ENCODE measurements at regions not wholly inside any gene's neighbourhood (a gene's known extent, or its start where the extent isn't known, plus 50 kb on each side); places are given as distances from the start of the nearest gene placed in this dataset.

DNA sequence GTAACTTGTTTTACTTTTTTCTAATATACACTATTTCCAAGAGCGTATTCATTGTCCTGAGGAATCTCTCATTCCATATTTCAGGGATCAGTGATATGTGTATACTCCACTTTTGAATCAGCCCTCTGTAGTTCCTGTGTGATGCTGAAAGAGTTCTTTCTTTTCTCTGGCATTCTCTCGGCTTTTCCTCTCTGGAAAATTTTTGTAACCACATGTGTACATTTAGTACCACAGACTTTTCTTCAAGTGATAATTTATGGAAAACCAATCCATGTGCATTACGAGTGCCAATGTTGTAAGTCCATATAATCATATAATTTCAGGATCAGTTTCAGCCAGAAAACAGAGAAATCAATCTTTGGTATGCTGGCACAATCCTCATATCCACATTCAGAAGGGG lies 102.2 kb upstream of the MBNL2 start:
- DNase-seq: no peak
- Histone ChIP-seq H3K36me3 (replicated peaks; ENCODE audit: control insufficient read depth, insufficient read depth, low read length) (no peaks in the 10 kb centered on the region), H3K27me3 (ENCODE audit: control insufficient read depth, insufficient read depth, low read length) (no peaks in the 10 kb centered on the region), H3K4me3 (ENCODE audit: insufficient read depth, low read depth, low read length) (no peak overlapping the region)

DNA sequence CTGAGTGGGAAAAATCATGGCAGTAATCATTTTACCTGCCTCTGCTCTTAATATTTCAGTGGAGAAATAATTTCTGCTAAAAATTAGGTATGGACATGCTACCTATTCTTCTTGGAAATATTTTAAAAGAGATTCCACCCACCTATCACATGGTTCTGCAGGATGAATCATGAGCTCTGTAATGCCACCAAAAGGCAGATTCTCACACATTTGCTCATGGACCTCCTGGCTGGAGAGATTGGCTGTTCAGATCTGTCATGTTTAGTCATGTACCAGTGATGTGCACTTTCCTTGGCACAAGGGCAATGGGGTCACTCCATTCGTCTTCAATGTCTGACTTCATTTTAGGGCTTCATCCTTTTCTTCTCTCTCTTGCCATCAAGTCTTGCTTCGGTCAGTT lies 101.8 kb upstream of the MBNL2 start:
- Histone ChIP-seq H3K4me3 (ENCODE audit: insufficient read depth, low read depth, low read length) (no peak overlapping the region), H3K27me3 (ENCODE audit: control insufficient read depth, insufficient read depth, low read length) (no peaks in the 10 kb centered on the region), H3K36me3 (replicated peaks; ENCODE audit: control insufficient read depth, insufficient read depth, low read length) (no peaks in the 10 kb centered on the region)
- DNase-seq: no peak

GRCh38 chr13:97120976-97121375 lies 101.2 kb upstream of the MBNL2 start:
- Histone ChIP-seq H3K27me3 (ENCODE audit: control insufficient read depth, insufficient read depth, low read length) (no peaks in the 10 kb centered on the region), H3K4me3 (ENCODE audit: insufficient read depth, low read depth, low read length) (no peak overlapping the region)
- DNase-seq: no peak

GRCh38 chr13:97121894-97122293 lies 100.2 kb upstream of the MBNL2 start:
- H3K4me3 ChIP-seq (ENCODE audit: insufficient read depth, low read depth, low read length): no peak overlapping the region
- no peaks in the 10 kb centered on the region for H3K36me3 ChIP-seq (replicated peaks; ENCODE audit: control insufficient read depth, insufficient read depth, low read length)
- no peak for DNase-seq

More at GRCh38 chr13:97120976-97121375, 101.2 kb upstream of the MBNL2 start:
- no peaks in the 10 kb centered on the region for H3K36me3 ChIP-seq (replicated peaks; ENCODE audit: control insufficient read depth, insufficient read depth, low read length)

GRCh38 chr13:97122381-97122996 lies 99.6 kb upstream of the MBNL2 start:
- Histone ChIP-seq H3K4me3 (ENCODE audit: insufficient read depth, low read depth, low read length) (no peak overlapping the region), H3K36me3 (replicated peaks; ENCODE audit: control insufficient read depth, insufficient read depth, low read length) (no peaks in the 10 kb centered on the region), H3K27me3 (ENCODE audit: control insufficient read depth, insufficient read depth, low read length) (no peaks in the 10 kb centered on the region)
- no peak for DNase-seq

More at GRCh38 chr13:97121894-97122293, 100.2 kb upstream of the MBNL2 start:
- H3K27me3 ChIP-seq (ENCODE audit: control insufficient read depth, insufficient read depth, low read length): no peaks in the 10 kb centered on the region

GRCh38 chr13:97124206-97124605 lies 97.9 kb upstream of the MBNL2 start:
- Histone ChIP-seq H3K36me3 (replicated peaks; ENCODE audit: control insufficient read depth, insufficient read depth, low read length) (no peaks in the 10 kb centered on the region), H3K27me3 (ENCODE audit: control insufficient read depth, insufficient read depth, low read length) (no peaks in the 10 kb centered on the region), H3K4me3 (ENCODE audit: insufficient read depth, low read depth, low read length) (no peak overlapping the region)
- no peak for DNase-seq

DNA sequence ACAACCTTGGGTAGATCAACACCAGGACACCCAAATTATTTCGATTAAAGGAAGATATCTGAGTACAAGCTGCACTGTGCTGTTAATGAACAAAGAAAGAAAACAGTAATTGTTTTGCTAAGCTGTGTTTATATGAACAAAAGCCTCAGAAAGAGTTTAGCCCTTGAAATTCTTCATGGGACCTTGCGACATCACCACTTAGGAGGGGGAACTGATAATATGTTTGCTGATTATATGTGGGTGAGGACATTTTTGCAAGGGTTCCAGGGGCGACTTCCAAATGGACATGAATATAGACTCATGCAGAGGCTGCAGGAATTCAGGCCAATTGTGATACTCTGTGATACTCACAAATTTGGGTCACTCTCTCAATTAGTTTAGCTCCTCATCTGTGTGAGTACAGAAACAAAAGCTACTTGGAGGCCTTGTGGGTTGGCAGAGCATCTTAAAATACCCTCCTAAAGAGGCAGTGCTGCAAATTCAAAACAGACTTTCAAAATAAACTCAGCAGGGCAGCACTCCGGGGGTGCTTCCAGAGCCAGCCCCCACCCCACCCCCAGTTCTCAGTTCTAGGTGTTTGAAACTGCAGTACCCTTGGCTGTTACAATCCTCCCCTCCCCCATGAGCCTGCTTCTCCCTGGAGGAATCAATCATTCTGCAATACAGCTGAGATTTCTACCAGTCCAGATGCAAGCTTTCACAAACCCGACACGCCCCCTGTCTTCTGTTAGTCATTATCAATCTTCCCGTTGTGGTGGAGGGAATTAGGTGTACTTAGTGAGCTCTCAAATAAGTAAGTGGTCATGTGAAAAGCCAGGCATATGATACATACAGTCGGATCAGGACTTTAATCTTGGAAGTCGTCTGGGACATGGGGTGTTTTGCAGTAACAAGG lies 97.0 kb upstream of the MBNL2 start:
- Histone ChIP-seq H3K4me3 (ENCODE audit: insufficient read depth, low read depth, low read length) (no peak overlapping the region), H3K36me3 (replicated peaks; ENCODE audit: control insufficient read depth, insufficient read depth, low read length) (no peaks in the 10 kb centered on the region), H3K27me3 (ENCODE audit: control insufficient read depth, insufficient read depth, low read length) (no peaks in the 10 kb centered on the region)
- no peak for DNase-seq

GRCh38 chr13:97125810-97126738 lies 96.1 kb upstream of the MBNL2 start:
- no peaks in the 10 kb centered on the region for H3K36me3 ChIP-seq (replicated peaks; ENCODE audit: control insufficient read depth, insufficient read depth, low read length)
- no peaks in the 10 kb centered on the region for H3K27me3 ChIP-seq (ENCODE audit: control insufficient read depth, insufficient read depth, low read length)
- no peak overlapping the region for H3K4me3 ChIP-seq (ENCODE audit: insufficient read depth, low read depth, low read length)
- no peak for DNase-seq

DNA sequence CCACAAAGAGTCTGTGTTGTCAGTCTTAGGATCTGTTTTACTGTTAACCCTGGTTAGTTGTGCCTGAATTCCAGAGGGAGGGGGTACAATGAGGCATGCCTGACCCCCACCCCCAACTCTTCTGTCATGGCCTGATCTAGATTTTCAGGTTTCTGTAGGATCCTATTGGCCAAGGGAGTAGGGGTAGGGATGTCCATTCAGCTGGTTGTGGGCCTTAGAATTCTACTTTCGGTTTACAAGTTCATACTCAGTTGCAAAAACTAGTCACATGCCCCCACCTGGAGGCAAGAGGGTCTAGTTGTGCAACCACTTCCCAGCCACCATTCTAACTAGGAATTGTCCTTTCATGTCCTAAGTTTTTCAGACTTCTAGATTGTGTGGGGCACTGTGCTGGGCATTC lies 94.3 kb upstream of the MBNL2 start:
- no peaks in the 10 kb centered on the region for H3K36me3 ChIP-seq (replicated peaks; ENCODE audit: control insufficient read depth, insufficient read depth, low read length)
- no peaks in the 10 kb centered on the region for H3K27me3 ChIP-seq (ENCODE audit: control insufficient read depth, insufficient read depth, low read length)
- DNase-seq: no peak
- no peak overlapping the region for H3K4me3 ChIP-seq (ENCODE audit: insufficient read depth, low read depth, low read length)

- Histone ChIP-seq H3K27me3 (ENCODE audit: control insufficient read depth, insufficient read depth, low read length) (no peaks in the 10 kb centered on the region), H3K4me3 (ENCODE audit: insufficient read depth, low read depth, low read length) (no peak overlapping the region), H3K36me3 (replicated peaks; ENCODE audit: control insufficient read depth, insufficient read depth, low read length) (no peaks in the 10 kb centered on the region)
- DNase-seq: no peak
Measured at GRCh38 chr13:97130190-97130589, 91.9 kb upstream of the MBNL2 start.

GRCh38 chr13:97131447-97131846 lies 90.7 kb upstream of the MBNL2 start:
- no peak for DNase-seq
- Histone ChIP-seq H3K36me3 (replicated peaks; ENCODE audit: control insufficient read depth, insufficient read depth, low read length) (no peaks in the 10 kb centered on the region), H3K27me3 (ENCODE audit: control insufficient read depth, insufficient read depth, low read length) (no peaks in the 10 kb centered on the region), H3K4me3 (ENCODE audit: insufficient read depth, low read depth, low read length) (no peak overlapping the region)

GRCh38 chr13:97133554-97133953 lies 88.6 kb upstream of the MBNL2 start:
- no peak for DNase-seq

GRCh38 chr13:97133955-97134354 lies 88.2 kb upstream of the MBNL2 start:
- no peak for DNase-seq
- no peak overlapping the region for H3K4me3 ChIP-seq (ENCODE audit: insufficient read depth, low read depth, low read length)
- no peaks in the 10 kb centered on the region for H3K27me3 ChIP-seq (ENCODE audit: control insufficient read depth, insufficient read depth, low read length)

More at GRCh38 chr13:97133554-97133953, 88.6 kb upstream of the MBNL2 start:
- no peaks in the 10 kb centered on the region for H3K27me3 ChIP-seq (ENCODE audit: control insufficient read depth, insufficient read depth, low read length)
- H3K4me3 ChIP-seq (ENCODE audit: insufficient read depth, low read depth, low read length): no peak overlapping the region
- no peaks in the 10 kb centered on the region for H3K36me3 ChIP-seq (replicated peaks; ENCODE audit: control insufficient read depth, insufficient read depth, low read length)

DNA sequence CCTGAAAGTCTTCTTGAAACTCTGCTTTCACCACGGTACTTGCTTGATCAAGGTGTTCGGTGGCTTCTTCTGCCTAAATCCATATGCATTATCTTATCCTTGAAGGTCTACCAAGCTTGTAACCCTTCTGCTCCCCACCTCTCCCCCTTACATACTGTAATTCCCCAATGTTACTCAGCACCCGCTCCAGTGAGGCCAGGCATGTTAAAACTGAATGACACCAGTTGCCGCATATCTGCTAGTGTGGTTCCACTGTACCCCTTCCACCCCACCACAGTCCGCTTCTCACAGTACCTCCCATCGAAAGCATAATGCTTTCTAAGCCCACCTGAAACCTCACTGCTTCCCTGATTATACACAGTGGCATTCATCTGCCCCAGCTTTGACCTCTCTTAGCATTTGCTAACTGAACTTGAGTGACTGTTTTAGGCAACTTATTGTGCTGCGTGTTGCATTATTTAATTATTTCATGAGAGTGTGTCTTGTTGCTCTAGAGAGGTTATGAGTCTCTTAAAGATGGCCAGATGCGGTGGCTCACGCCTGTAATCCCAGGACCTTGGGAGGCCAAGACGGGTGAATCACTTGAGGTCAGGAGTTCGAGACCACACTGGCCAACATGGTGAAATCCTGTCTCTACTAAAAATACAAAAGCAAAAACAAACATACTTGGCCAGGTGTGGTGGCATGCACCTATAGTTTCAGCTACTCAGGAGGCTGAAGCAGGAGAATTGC lies 87.6 kb upstream of the MBNL2 start:
- H3K36me3 ChIP-seq (replicated peaks; ENCODE audit: control insufficient read depth, insufficient read depth, low read length): no peaks in the 10 kb centered on the region
- no peak overlapping the region for H3K4me3 ChIP-seq (ENCODE audit: insufficient read depth, low read depth, low read length)
- DNase-seq: no peak
- no peaks in the 10 kb centered on the region for H3K27me3 ChIP-seq (ENCODE audit: control insufficient read depth, insufficient read depth, low read length)

More at GRCh38 chr13:97133955-97134354, 88.2 kb upstream of the MBNL2 start:
- H3K36me3 ChIP-seq (replicated peaks; ENCODE audit: control insufficient read depth, insufficient read depth, low read length): no peaks in the 10 kb centered on the region

Measured in H7 (cell line).